HG02884 (cell line): ENCODE measurements at regions not wholly inside any gene's neighbourhood (a gene's known extent, or its start where the extent isn't known, plus 50 kb on each side); places are given as distances from the start of the nearest gene placed in this dataset.

Source experiments
- ATAC-seq: cut with Tn5 transposase; IDR thresholded peaks from one replicate; pipeline ENCODE4 v1.9.1; 2021; ENCODE audit warnings: mild to moderate bottlenecking, moderate library complexity; ENCODE audit not compliant: unreplicated experiment

- ATAC-seq = no peak
Observed at GRCh38 chrX:77396781-77397180, 50.4 kb upstream of the FGF16 start.
